ENCODE measurements at regions not wholly inside any gene's neighbourhood (a gene's known extent, or its start where the extent isn't known, plus 50 kb on each side); places are given as distances from the start of the nearest gene placed in this dataset.
"Not testable (repeated sequence)": the region's sequence is repeated elsewhere in the genome, so short reads cannot be mapped to it uniquely, and the experiment has no call there.

- Histone ChIP-seq H3K27me3 (ENCODE audit: insufficient read depth, low read length, poor library complexity, severe bottlenecking) (no peaks in the 10 kb centered on the region), H3K36me3 (ENCODE audit: insufficient read depth, low read length) (no peaks in the 10 kb centered on the region), H3K9me3 (ENCODE audit: low read length) (no peaks in the 10 kb centered on the region), H3K4me3 (ENCODE audit: low read length) (no peak overlapping the region), H3K4me1 (ENCODE audit: insufficient read depth, low read length) (no peaks in the 10 kb centered on the region), H3K27ac (ENCODE audit: low read depth, low read length) (no peak overlapping the region)
- ChIA-PET CTCF (no interaction called here), POLR2A (no interaction called here)
- H3K4me3 Mint-ChIP-seq = no peak overlapping the region
- no peak overlapping the region for H3K27ac Mint-ChIP-seq
- no peak for DNase-seq
- no peaks in the 10 kb centered on the region for H3K27me3 Mint-ChIP-seq
- H3K36me3 Mint-ChIP-seq = peaks cover 14 to 17% (median 16%) of the 10 kb centered on the region in 3 donors
- no peaks in the 10 kb centered on the region for H3K4me1 Mint-ChIP-seq
- H3K9me3 Mint-ChIP-seq = no peaks in the 10 kb centered on the region
Observed at GRCh38 chr3:113377158-113377557, 64.1 kb downstream of the CFAP44 start.

- Histone ChIP-seq H3K36me3 (ENCODE audit: insufficient read depth, low read length) (no peaks in the 10 kb centered on the region), H3K9me3 (ENCODE audit: low read length) (no peaks in the 10 kb centered on the region), H3K4me3 (ENCODE audit: low read length) (no peak overlapping the region), H3K4me1 (ENCODE audit: insufficient read depth, low read length) (no peaks in the 10 kb centered on the region), H3K27ac (ENCODE audit: low read depth, low read length) (no peak overlapping the region), H3K27me3 (ENCODE audit: insufficient read depth, low read length, poor library complexity, severe bottlenecking) (no peaks in the 10 kb centered on the region)
- CTCF ChIA-PET = no interaction called here
- H3K27ac Mint-ChIP-seq = no peak overlapping the region
- H3K4me1 Mint-ChIP-seq = no peaks in the 10 kb centered on the region
- peaks cover 0 to 9% (median 0%) of the 10 kb centered on the region in 5 donors for H3K9me3 Mint-ChIP-seq
- H3K4me3 Mint-ChIP-seq = no peak overlapping the region
- H3K27me3 Mint-ChIP-seq = peaks cover 0 to 3% of the 10 kb centered on the region in 2 donors
- peaks cover 10 to 38% (median 16%) of the 10 kb centered on the region in 3 donors for H3K36me3 Mint-ChIP-seq
- POLR2A ChIA-PET = no interaction called here
- no peak for DNase-seq
Observed at GRCh38 chr3:113374078-113374477, 67.2 kb downstream of the CFAP44 start.

- H3K27ac Mint-ChIP-seq; POLR2A ChIA-PET; CTCF ChIA-PET; H3K4me3 Mint-ChIP-seq; H3K4me1 ChIP-seq (ENCODE audit: insufficient read depth, low read length); H3K9me3 Mint-ChIP-seq; H3K4me3 ChIP-seq (ENCODE audit: low read length); H3K4me1 Mint-ChIP-seq; H3K36me3 ChIP-seq (ENCODE audit: insufficient read depth, low read length); H3K27me3 ChIP-seq (ENCODE audit: insufficient read depth, low read length, poor library complexity, severe bottlenecking); H3K27me3 Mint-ChIP-seq; H3K27ac ChIP-seq (ENCODE audit: low read depth, low read length); H3K9me3 ChIP-seq (ENCODE audit: low read length); DNase-seq: not testable (repeated sequence)
- H3K36me3 Mint-ChIP-seq = peaks cover 16 to 38% (median 28%) of the 10 kb centered on the region in 3 donors
Observed at GRCh38 chr3:113366800-113367199, 74.5 kb downstream of the CFAP44 start.

GRCh38 chr3:113355340-113355739 lies 86.0 kb downstream of the CFAP44 start:
- H3K4me1 ChIP-seq (ENCODE audit: insufficient read depth, low read length); H3K9me3 Mint-ChIP-seq; H3K27ac ChIP-seq (ENCODE audit: low read depth, low read length); H3K4me3 ChIP-seq (ENCODE audit: low read length); H3K4me3 Mint-ChIP-seq; H3K9me3 ChIP-seq (ENCODE audit: low read length); H3K27me3 ChIP-seq (ENCODE audit: insufficient read depth, low read length, poor library complexity, severe bottlenecking); CTCF ChIA-PET; DNase-seq; H3K27ac Mint-ChIP-seq; POLR2A ChIA-PET; H3K36me3 ChIP-seq (ENCODE audit: insufficient read depth, low read length); H3K4me1 Mint-ChIP-seq; H3K27me3 Mint-ChIP-seq: not testable (repeated sequence)
- peaks cover 3 to 22% (median 5%) of the 10 kb centered on the region in 3 donors for H3K36me3 Mint-ChIP-seq

- H3K36me3 Mint-ChIP-seq = peaks cover 3 to 31% (median 5%) of the 10 kb centered on the region in 3 donors
- ChIA-PET CTCF (no interaction called here), POLR2A (no interaction called here)
Observed at GRCh38 chr3:113354307-113354706, 87.0 kb downstream of the CFAP44 start.

GRCh38 chr3:113353678-113354077 lies 87.6 kb downstream of the CFAP44 start:
- Histone ChIP-seq H3K4me3 (ENCODE audit: low read length) (no peak overlapping the region), H3K27me3 (ENCODE audit: insufficient read depth, low read length, poor library complexity, severe bottlenecking) (no peaks in the 10 kb centered on the region), H3K27ac (ENCODE audit: low read depth, low read length) (no peak overlapping the region), H3K4me1 (ENCODE audit: insufficient read depth, low read length) (no peaks in the 10 kb centered on the region), H3K36me3 (ENCODE audit: insufficient read depth, low read length) (no peaks in the 10 kb centered on the region), H3K9me3 (ENCODE audit: low read length) (no peaks in the 10 kb centered on the region)
- DNase-seq = no peak
- H3K27me3 Mint-ChIP-seq = no peaks in the 10 kb centered on the region
- H3K4me3 Mint-ChIP-seq = no peak overlapping the region
- H3K36me3 Mint-ChIP-seq = peaks cover 3 to 31% (median 5%) of the 10 kb centered on the region in 3 donors
- H3K9me3 Mint-ChIP-seq = peaks cover 0 to 2% (median 0%) of the 10 kb centered on the region in 5 donors
- H3K27ac Mint-ChIP-seq = no peak overlapping the region
- ChIA-PET POLR2A (no interaction called here), CTCF (no interaction called here)
- no peaks in the 10 kb centered on the region for H3K4me1 Mint-ChIP-seq

More at GRCh38 chr3:113354307-113354706, 87.0 kb downstream of the CFAP44 start:
- no peaks in the 10 kb centered on the region for H3K9me3 ChIP-seq (ENCODE audit: low read length)
- no peaks in the 10 kb centered on the region for H3K36me3 ChIP-seq (ENCODE audit: insufficient read depth, low read length)
- no peak overlapping the region for H3K4me3 ChIP-seq (ENCODE audit: low read length)
- Mint-ChIP-seq H3K27ac (peak overlapping the region in 1 of 8 donors; percentile 25), H3K9me3 (peaks cover 0 to 2% (median 0%) of the 10 kb centered on the region in 5 donors), H3K4me3 (no peak overlapping the region), H3K27me3 (no peaks in the 10 kb centered on the region), H3K4me1 (no peaks in the 10 kb centered on the region)
- no peaks in the 10 kb centered on the region for H3K27me3 ChIP-seq (ENCODE audit: insufficient read depth, low read length, poor library complexity, severe bottlenecking)
- no peak for DNase-seq
- no peaks in the 10 kb centered on the region for H3K4me1 ChIP-seq (ENCODE audit: insufficient read depth, low read length)
- H3K27ac ChIP-seq (ENCODE audit: low read depth, low read length) = no peak overlapping the region

GRCh38 chr3:113340785-113341184 lies 100.5 kb downstream of the CFAP44 start:
- no peaks in the 10 kb centered on the region for H3K4me1 ChIP-seq (ENCODE audit: insufficient read depth, low read length)
- ChIA-PET POLR2A (no interaction called here), CTCF (no interaction called here)
- no peaks in the 10 kb centered on the region for H3K9me3 ChIP-seq (ENCODE audit: low read length)
- Mint-ChIP-seq H3K27me3 (no peaks in the 10 kb centered on the region), H3K4me3 (no peak overlapping the region), H3K36me3 (peaks cover 0 to 6% (median 0%) of the 10 kb centered on the region in 3 donors), H3K9me3 (no peaks in the 10 kb centered on the region), H3K4me1 (no peaks in the 10 kb centered on the region), H3K27ac (no peak overlapping the region)
- no peak overlapping the region for H3K4me3 ChIP-seq (ENCODE audit: low read length)
- no peak overlapping the region for H3K27ac ChIP-seq (ENCODE audit: low read depth, low read length)
- DNase-seq = no peak
- H3K36me3 ChIP-seq (ENCODE audit: insufficient read depth, low read length) = no peaks in the 10 kb centered on the region
- no peaks in the 10 kb centered on the region for H3K27me3 ChIP-seq (ENCODE audit: insufficient read depth, low read length, poor library complexity, severe bottlenecking)

GRCh38 chr3:113339616-113340244 lies 101.6 kb downstream of the CFAP44 start:
- H3K4me3 Mint-ChIP-seq = no peak overlapping the region
- no peaks in the 10 kb centered on the region for H3K27me3 ChIP-seq (ENCODE audit: insufficient read depth, low read length, poor library complexity, severe bottlenecking)

More at GRCh38 chr3:113339616-113340244, 101.6 kb downstream of the CFAP44 start:
- DNase-seq = no peak
- no peak overlapping the region for H3K4me3 ChIP-seq (ENCODE audit: low read length)
- ChIA-PET POLR2A (no interaction called here), CTCF (no interaction called here)
- no peaks in the 10 kb centered on the region for H3K4me1 ChIP-seq (ENCODE audit: insufficient read depth, low read length)
- no peaks in the 10 kb centered on the region for H3K27me3 Mint-ChIP-seq
- no peak overlapping the region for H3K27ac ChIP-seq (ENCODE audit: low read depth, low read length)
- no peaks in the 10 kb centered on the region for H3K9me3 Mint-ChIP-seq
- H3K9me3 ChIP-seq (ENCODE audit: low read length) = no peaks in the 10 kb centered on the region
- H3K36me3 ChIP-seq (ENCODE audit: insufficient read depth, low read length) = no peaks in the 10 kb centered on the region
- H3K27ac Mint-ChIP-seq = peak overlapping the region in 1 of 8 donors; percentile 8
- H3K4me1 Mint-ChIP-seq = no peaks in the 10 kb centered on the region
- H3K36me3 Mint-ChIP-seq = peaks cover 0 to 3% (median 1%) of the 10 kb centered on the region in 3 donors

Measured in CD8-positive, alpha-beta memory T cell (primary cell).